ENCODE measurements at regions not wholly inside any gene's neighbourhood (a gene's known extent, or its start where the extent isn't known, plus 50 kb on each side); places are given as distances from the start of the nearest gene placed in this dataset.

- in situ Hi-C loops (cut with HindIII; ENCODE audit: low sequenced_read_pairs), result no loop called here
- no peak for DNase-seq (ENCODE audit: low read depth, low spot score)
- TF ChIP-seq CTCF (IDR thresholded peaks at IDR 0.05; ENCODE audit: low read depth, low read length), result no peak
- no peak overlapping the region for H3K4me3 ChIP-seq (ENCODE audit: low read depth, low read length)
These were observed 80.2 kb upstream of the BMP2K start for GRCh38 chr4:78695910-78696309.

- no peak for DNase-seq (ENCODE audit: low read depth, low spot score)
- in situ Hi-C loops (cut with HindIII; ENCODE audit: low sequenced_read_pairs), result no loop called here
- H3K4me3 ChIP-seq (ENCODE audit: low read depth, low read length), result no peak overlapping the region
- TF ChIP-seq CTCF (IDR thresholded peaks at IDR 0.05; ENCODE audit: low read depth, low read length), result no peak
These were observed 73.1 kb upstream of the BMP2K start for GRCh38 chr4:78703079-78703478.

- no peak for TF ChIP-seq CTCF (IDR thresholded peaks at IDR 0.05; ENCODE audit: low read depth, low read length)
- no peak for DNase-seq (ENCODE audit: low read depth, low spot score)
- H3K4me3 ChIP-seq (ENCODE audit: low read depth, low read length), result no peak overlapping the region
- in situ Hi-C loops (cut with HindIII; ENCODE audit: low sequenced_read_pairs), result no loop called here
These were observed 71.8 kb upstream of the BMP2K start for GRCh38 chr4:78704317-78704716.

DNA sequence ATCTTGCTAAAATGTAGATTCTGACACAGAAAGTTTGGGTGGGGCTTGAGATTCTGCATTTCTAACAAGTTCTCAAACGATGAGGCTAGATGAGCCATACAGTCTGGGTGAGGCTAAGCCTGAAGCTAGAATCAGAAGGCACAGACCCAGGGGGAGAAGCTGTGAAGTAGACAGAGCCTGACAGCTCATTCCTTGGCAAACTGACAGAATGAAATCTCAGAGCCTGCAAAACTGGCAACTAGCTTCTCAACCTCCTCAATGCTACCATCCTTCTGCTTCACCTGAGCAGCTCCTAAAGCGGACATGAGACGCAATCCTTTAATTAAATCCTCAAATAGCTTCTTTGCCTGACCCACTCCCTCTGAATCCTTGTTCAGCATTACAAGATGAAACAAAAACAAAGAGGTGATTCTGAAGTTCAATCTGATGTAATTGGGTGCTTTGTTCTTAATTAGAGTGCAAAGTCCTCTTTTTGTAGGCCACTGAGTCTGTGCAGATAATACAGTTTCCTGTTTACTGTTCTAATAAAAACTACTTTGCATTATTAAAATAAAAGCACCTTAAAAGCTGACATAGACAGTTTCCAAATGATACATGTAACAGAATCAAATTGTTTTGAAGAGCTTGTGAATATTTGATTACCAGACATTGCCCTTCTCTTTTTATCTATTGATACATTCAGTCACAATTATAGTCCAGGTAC lies 71.0 kb upstream of the BMP2K start:
- no peak overlapping the region for H3K4me3 ChIP-seq (ENCODE audit: low read depth, low read length)
- in situ Hi-C loops (cut with HindIII; ENCODE audit: low sequenced_read_pairs), result no loop called here
- peak; percentile 70 for DNase-seq (ENCODE audit: low read depth, low spot score)
- TF ChIP-seq CTCF (IDR thresholded peaks at IDR 0.05; ENCODE audit: low read depth, low read length), result no peak

DNA sequence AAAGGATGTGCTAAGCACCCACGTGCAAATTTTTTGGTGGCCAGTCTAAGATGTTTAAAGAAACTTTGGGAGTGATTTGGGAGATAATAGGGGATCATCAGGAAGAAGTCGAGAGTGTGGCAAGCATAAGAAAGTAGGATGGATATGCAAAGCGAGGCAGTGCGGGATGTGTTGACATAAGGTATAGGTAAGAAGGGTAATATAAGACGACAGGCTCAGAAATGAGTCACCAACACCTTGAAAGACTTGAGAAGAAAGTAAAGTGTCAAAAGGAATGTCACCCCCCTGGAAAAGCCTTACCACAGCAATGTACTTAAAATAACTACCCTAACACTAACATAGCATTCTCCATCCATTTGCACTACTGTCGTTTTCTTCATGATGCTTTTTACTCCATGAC lies 69.8 kb upstream of the BMP2K start:
- DNase-seq (ENCODE audit: low read depth, low spot score), result no peak

DNA sequence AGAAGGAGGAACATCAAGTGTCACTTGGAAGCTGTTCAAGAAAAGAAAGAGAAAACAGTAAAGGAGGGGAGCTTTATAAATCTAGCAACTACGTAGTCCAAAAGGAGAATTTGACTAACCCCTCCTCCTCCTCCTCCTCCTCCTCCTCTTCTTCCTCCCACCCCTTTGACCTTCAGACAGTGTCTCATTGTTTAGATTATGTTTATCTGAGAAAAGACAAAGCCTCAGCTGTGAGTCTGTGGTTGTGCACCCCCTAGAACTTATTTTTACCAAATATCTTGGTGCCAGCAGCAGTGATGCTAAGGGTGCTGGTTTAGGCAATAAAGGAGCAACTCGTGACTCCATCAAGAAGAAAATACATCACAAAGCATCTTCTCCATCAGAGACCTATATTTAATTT lies 68.9 kb upstream of the BMP2K start:
- no peak overlapping the region for H3K4me3 ChIP-seq (ENCODE audit: low read depth, low read length)
- DNase-seq (ENCODE audit: low read depth, low spot score), result no peak
- in situ Hi-C loops (cut with HindIII; ENCODE audit: low sequenced_read_pairs), result no loop called here
- TF ChIP-seq CTCF (IDR thresholded peaks at IDR 0.05; ENCODE audit: low read depth, low read length), result no peak

More for the DNA sequence above, 69.8 kb upstream of the BMP2K start:
- TF ChIP-seq CTCF (IDR thresholded peaks at IDR 0.05; ENCODE audit: low read depth, low read length), result no peak
- H3K4me3 ChIP-seq (ENCODE audit: low read depth, low read length), result no peak overlapping the region
- in situ Hi-C loops (cut with HindIII; ENCODE audit: low sequenced_read_pairs), result no loop called here
